ENCODE measurements at regions not wholly inside any gene's neighbourhood (a gene's known extent, or its start where the extent isn't known, plus 50 kb on each side); places are given as distances from the start of the nearest gene placed in this dataset.
"Not testable (repeated sequence)": the region's sequence is repeated elsewhere in the genome, so short reads cannot be mapped to it uniquely, and the experiment has no call there.

DNA sequence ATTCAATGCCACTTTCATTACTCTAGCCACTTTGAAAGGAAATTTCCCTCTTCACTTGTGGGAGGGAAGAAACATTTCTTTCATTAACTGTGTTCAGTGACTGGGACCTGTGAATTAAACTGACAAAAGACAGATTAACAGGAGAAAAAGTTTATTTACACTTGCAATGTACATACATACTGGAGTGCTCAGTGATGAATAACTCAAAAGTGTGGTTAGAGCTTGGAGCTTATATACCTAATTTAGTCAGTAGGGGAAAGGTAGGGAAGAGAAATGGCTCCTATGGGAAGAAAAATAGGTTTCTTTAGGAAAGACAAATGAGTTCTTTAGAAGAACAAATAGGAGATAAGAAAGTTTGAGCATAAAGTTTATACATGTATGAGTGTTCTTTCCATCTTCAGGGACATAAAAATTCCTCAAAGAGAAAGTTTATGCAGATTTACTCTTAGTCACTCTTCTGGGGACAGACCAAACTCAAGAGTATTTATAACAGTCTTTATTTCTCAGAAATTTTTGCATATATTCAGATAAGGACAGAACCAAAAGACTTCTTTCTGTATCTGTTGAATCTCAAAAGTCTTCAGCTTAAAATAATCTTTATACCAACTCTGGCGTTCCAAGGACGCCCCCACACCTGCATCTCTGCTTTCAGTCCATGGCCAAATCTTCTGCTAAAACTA is 120.0 kb upstream of the RAI14 start:
- DNase-seq = no peak

DNA sequence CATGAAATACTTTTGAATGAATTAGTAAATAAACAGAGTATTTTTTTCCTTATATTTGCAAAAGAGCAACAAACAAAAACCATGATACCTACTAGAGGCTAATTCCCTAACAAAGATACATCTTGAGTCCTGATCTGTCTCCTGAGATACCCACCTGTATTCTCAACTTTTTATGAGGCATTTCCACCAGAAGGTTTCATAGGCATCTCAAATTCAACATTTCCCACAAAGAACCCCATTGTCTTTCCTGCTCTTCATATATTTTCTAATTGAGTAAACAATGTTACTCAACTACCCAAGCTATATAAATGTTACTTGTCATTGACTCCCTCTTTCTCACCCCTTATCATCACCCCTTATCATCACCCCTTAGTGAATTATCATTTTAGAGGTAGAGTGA is 119.4 kb upstream of the RAI14 start:
- DNase-seq = no peak

DNA sequence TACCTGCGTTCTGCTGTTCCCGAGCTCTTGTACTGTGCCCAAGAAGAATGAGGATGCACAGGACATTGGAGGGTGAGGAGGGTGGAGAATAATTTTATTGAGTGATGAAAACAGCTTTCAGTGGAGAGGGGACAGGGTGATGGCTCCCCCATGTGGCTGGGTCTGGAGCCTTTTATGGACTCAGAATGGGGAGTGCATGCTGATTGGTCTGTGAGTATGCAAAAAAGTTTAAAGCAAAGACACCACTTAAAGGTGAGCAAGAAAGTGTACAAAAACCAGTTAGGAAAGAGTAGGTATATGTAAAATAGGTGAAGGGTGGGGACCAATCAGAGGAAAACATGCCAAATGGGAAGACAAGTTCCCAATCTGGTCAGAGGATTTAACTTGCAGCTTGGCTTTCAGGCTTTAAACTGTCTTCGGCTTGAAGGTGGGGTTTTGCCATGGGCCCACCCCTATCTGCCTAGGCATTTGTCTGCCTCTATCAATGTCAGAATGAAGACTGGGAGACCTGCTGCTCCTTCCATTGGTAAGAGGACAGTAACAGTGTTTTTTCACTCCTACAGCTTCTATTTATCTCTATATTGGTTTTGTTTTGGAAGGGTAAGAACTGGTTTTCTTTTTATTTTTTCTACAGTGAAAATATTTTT is 118.0 kb upstream of the RAI14 start:
- DNase-seq = no peak

GRCh38 chr5:34539183-34539582 is 116.9 kb upstream of the RAI14 start:
- no peak for DNase-seq

DNA sequence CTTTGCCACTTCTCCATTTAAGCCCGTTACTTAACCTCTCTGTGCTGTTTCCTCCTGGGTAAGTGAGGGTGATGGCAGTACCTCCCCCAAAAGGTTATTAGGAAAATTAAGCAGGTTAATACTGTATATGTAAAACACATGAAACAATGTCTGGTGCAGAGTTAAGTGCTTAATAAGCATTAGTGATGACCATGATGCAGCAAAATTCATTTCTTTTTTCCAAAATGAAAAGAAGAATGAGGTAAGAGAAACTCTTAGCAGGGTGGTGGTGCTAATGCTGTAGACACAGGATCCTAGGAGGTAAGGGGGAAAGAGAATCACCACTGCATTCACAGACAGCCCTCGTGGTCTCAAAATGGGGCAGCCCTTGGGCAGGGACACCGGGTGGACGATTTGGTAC is 115.1 kb upstream of the RAI14 start:
- no peak for DNase-seq

GRCh38 chr5:34542818-34543217 is 113.3 kb upstream of the RAI14 start:
- DNase-seq = no peak

DNA sequence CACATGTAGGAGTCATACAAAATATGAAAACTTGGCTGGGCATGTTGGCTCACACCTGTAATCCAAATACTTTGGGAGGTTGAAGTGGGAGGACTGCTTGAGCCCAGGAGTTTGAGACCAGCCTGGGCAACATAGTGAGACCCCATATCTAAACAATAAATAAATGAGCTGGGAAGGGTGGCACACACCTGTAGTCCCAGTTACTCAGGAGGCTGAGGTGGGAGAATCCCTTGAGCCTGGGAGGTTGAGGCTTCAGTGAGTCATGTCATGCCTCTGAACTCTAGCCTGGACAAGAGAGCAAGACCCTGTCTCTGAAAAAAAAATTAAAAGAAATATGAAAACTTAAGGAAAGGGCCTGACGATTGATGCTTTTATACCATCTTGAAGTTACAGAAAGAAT is 112.4 kb upstream of the RAI14 start:
- DNase-seq = no peak

- DNase-seq = no peak
These were observed 111.7 kb upstream of the RAI14 start for GRCh38 chr5:34544403-34544802.

DNA sequence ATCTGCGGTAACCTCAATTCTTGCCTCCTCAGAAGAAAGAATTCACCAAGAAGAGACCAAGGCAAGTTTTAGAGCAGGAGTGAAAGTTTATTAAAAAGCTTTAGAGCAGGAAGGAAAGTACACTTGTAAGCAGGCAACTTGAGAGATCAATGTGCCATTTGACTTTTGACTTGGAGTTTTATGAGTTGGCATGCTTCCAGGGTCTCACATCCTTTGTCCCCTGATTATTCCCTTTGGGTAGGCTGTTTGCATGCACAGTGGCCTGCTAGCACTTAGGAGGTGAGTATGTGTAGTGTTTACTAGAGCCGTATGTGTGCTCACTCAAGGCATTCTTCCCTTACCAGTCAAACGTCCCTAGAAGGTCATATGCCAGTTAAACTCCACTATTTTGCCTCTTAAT is 111.0 kb upstream of the RAI14 start:
- DNase-seq = no peak

GRCh38 chr5:34545626-34546025 is 110.5 kb upstream of the RAI14 start:
- DNase-seq = no peak

GRCh38 chr5:34547300-34548085 is 108.6 kb upstream of the RAI14 start:
- DNase-seq = no peak

DNA sequence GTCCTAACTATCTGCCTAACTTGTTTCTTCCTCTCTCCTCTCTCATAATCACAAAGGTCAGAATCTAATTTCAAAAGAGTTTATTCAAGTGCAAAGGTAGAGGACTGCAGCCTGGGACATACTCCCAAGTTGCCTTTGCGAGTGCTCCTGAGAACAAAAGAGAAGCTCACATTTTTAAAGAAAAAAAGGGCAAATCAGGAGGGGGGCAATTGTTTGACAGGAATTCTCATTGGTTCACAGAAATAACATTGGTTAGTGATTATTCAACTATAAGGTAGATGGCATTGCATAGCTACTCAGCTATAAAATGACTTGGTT is 108.1 kb upstream of the RAI14 start:
- DNase-seq = no peak

DNA sequence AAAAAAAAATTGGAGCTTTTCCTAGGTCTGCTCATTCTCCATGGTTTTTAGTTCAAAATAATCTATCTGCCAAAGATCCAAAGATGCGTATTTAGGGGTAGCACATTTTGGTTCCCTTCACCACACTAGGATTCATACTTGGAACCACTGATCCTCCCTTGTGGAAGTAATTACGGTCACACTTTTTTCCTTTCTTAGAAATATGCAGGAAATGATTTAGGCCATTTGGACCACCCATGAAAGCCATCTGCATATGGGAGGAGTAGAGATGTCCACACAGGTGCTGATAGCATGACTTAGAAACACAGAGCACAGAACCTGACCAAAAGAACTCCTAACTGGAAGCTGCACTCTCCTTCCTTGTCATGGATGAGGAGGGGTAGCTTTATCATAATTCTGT is 105.9 kb upstream of the RAI14 start:
- no peak for DNase-seq

DNA sequence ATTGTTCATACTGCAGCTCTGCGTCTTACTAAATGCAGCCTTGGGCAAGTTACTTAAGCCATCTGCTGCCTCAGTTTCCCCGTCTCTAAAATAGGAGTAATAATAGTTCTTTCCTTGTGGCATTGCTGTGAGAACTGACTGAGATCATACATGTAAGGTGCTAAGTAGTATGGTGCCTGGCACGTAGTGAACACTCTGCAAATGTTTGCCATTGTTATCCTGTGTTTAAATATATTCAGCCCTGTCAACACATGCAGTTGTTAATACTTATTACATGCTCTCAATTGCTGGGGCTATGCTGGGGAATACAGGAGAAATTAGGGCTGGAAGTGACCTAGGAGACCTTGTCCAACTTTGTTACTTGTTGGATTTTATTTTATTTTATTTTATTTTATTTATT is 105.2 kb upstream of the RAI14 start:
- no peak for DNase-seq

DNA sequence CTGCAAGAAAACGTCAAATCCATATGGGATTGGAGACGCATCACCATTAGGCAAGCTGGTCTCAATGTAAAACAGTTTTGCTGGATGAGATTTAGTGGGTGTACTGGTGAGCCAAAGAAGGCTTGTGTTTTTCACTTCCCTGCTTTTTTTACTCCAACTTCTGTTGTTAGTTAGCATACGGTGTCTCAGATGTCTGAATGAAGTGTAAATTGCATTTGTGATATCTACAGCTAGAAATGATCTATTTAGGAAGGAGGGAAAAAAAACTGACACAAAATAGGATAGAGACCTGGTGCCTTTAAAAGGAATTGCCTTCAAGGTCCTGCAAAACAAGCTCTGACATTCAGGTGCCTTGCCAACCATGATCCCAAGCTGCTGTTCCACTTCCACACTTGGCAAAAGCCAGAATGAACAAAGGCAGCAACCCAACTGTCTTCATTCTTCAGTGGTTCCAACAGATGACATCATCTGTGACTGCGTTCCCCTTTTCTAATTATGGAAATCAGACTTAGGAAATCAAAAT is 104.2 kb upstream of the RAI14 start:
- DNase-seq = no peak

GRCh38 chr5:34552686-34553085 is 103.4 kb upstream of the RAI14 start:
- DNase-seq = no peak

GRCh38 chr5:34553581-34553980 is 102.5 kb upstream of the RAI14 start:
- DNase-seq = no peak

- no peak for DNase-seq
These were observed 101.5 kb upstream of the RAI14 start for GRCh38 chr5:34554641-34555040.

DNA sequence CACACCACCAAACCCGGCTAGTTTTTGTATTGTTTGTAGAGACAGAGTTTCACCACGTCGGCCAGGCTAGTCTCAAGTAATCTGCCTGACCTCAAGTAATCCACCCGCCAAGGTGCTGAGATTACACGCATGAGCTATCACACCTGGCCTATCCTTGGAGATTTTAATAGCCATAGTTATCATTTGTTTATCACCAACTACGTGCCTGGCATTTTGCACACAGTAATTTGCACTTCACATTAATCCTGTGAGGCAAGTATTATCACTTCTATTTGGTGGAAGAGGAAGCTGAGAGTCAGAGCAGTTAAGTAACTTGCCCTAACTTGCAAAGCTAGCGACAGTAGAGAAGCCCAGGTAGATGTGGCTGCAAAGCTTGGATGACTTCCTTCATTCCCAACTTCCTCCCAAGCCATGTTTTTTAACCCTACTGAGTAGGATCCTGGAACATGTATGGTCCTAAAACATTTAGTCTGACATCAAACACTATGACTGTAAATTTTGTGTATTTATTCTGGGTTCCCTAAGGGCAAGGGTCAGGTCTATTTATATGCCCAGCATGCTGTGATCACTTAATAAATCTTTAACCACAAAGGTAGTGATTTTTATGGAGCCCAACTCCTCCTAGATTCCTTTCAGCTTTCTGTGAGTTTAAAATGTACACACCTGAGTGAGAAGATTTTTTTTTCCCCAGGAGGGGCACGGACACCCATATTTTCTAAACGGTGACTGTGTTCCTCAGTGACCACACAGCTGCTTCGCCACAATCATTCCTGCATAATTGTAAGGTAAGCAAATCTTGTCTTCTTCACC is 100.2 kb upstream of the RAI14 start:
- no peak for DNase-seq

DNA sequence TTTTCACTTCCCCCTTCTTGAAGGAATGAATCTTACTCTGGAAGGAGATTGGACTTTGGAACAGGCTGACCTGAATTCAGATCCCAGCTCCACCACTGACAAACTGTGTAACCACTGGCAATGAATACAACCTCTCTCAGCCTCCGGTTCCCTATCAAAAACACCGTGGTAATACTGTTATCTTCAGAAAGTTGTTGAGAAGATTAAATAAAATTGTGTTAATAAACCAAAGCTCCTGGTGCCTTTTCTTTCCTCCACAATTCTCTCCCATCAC is 99.7 kb upstream of the RAI14 start:
- DNase-seq = no peak

- DNase-seq = not testable (repeated sequence)
These were observed 94.5 kb upstream of the RAI14 start for GRCh38 chr5:34561581-34561980.

- no peak for DNase-seq
These were observed 93.3 kb upstream of the RAI14 start for GRCh38 chr5:34562791-34563190.

DNA sequence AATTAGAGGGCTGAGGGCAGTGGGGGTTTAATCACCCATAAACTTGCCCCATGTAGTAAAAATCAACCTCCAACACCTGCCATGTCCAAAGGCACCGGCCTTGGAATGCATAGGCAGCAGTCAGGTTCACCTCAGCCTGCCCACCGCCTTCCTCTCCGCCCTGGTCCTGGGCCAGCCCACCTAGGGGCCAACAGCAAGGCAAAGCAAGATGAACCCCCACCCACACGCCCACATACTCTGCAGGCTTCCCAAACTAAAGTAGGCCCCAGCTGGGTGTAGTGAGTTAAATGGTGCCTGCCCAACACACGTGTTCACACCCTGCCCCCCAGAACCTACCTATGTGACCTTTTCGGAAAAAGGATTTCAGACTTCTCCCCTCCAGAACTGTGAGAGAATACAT is 92.9 kb upstream of the RAI14 start:
- no peak for DNase-seq

All from NCI-H2171 (cell line).